Brain microvascular endothelial cell (primary cell): ENCODE measurements at regions not wholly inside any gene's neighbourhood (a gene's known extent, or its start where the extent isn't known, plus 50 kb on each side); places are given as distances from the start of the nearest gene placed in this dataset.

Experiments
- DNase-seq: peaks from one replicate; pipeline ENCODE4 v3.0.0-alpha.2; 2020
- H3K27ac ChIP-seq: fragments of 250-450 bp; sonication (Bioruptor Pico); 2 replicates; pipeline ENCODE4 v1.5.1; 2020; ENCODE audit warnings: mild to moderate bottlenecking, moderate library complexity
- H3K27me3 ChIP-seq: fragments of 250-450 bp; sonication (Bioruptor Pico); replicated peaks from 2 replicates; pipeline ENCODE4 v1.5.1; 2020; ENCODE audit warnings: mild to moderate bottlenecking
- H3K36me3 ChIP-seq: fragments of 250-450 bp; sonication (Bioruptor Pico); replicated peaks from 2 replicates; pipeline ENCODE4 v1.5.1; 2020; ENCODE audit warnings: mild to moderate bottlenecking
- H3K4me3 ChIP-seq: 2 replicates; pipeline ENCODE4 v1.5.1; 2011; ENCODE audit warnings: low read depth, mild to moderate bottlenecking, control low read depth, low read length, moderate library complexity
- in situ Hi-C: cut with HindIII; loops from 2 replicates; pipeline ENCODE4 v1.10.0; 2017; ENCODE audit warnings: low sequenced_read_pairs, low pct_ligation_motif_present
- TF ChIP-seq, protein P1 (sequence below): IDR thresholded peaks from 2 replicates; pipeline ENCODE4 v1.5.1; 2011; ENCODE audit warnings: low read depth, mild to moderate bottlenecking, moderate library complexity, low read length, control low read depth, inconsistent platforms; ENCODE audit errors: missing control alignments

DNA sequence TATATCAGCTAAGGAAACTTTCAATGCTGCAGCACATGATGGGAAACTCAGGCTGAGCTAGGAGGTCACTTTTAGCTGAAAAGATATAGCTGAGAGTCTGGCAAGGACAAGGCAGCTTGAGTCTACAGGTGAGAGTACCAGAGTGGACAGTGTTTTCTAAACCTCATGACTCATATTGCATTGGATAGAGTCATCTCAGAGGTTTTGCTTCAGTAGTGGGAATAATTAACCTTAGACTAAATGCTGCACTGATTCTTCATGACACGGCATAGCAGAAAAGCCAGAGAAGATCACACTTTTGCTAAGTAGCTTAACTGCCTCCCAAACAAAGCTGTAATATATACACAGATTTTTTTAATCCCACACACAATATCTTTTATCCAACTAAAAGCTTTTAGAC is 865.0 kb upstream of the CDH2 start:
- H3K27me3 ChIP-seq = no peaks in the 10 kb centered on the region
- no peaks in the 10 kb centered on the region for H3K36me3 ChIP-seq
- no peak overlapping the region for H3K27ac ChIP-seq
- TF ChIP-seq, protein P1, sequence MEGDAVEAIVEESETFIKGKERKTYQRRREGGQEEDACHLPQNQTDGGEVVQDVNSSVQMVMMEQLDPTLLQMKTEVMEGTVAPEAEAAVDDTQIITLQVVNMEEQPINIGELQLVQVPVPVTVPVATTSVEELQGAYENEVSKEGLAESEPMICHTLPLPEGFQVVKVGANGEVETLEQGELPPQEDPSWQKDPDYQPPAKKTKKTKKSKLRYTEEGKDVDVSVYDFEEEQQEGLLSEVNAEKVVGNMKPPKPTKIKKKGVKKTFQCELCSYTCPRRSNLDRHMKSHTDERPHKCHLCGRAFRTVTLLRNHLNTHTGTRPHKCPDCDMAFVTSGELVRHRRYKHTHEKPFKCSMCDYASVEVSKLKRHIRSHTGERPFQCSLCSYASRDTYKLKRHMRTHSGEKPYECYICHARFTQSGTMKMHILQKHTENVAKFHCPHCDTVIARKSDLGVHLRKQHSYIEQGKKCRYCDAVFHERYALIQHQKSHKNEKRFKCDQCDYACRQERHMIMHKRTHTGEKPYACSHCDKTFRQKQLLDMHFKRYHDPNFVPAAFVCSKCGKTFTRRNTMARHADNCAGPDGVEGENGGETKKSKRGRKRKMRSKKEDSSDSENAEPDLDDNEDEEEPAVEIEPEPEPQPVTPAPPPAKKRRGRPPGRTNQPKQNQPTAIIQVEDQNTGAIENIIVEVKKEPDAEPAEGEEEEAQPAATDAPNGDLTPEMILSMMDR = no peak
- H3K4me3 ChIP-seq = no peak overlapping the region
- no peak for DNase-seq
- in situ Hi-C loops = no loop called here

DNA sequence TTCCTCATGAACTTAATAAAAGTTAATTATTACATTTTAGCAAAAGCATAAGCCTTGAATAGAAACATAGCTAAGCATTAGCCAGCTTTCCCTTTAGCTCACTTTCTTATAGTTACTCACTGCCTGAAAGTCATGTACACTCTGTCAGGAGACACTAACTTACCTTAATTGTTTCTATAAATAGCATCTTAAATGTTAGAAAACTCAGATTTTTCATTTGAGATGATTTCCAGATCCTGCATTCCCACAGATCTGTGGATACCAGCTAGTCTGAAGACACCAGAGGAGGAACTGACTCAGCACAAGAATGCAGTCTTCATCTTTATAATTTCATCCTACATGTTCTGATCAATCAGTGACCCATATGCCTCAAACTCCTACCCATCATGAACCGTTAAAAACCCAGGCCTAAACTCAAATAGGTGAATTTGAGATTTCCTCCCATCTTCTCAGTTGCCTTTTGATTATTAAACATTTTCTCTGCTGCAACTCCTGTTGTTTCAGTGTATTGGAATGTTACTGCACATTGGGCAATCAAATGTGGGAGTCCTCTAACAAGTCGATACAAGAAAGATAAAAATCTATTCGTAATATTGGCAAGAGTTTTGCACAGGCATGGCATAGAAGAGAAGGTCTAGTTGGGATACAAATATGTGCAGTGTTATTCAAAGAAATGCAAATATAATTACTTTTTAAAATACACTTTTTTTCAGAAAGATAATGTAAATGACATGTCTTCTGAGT is 857.4 kb upstream of the CDH2 start:
- H3K4me3 ChIP-seq = no peak overlapping the region
- no peak overlapping the region for H3K27ac ChIP-seq
- H3K36me3 ChIP-seq = no peaks in the 10 kb centered on the region
- no peak for DNase-seq
- in situ Hi-C loops = no loop called here
- TF ChIP-seq, protein P1 = no peak
- H3K27me3 ChIP-seq = no peaks in the 10 kb centered on the region

DNA sequence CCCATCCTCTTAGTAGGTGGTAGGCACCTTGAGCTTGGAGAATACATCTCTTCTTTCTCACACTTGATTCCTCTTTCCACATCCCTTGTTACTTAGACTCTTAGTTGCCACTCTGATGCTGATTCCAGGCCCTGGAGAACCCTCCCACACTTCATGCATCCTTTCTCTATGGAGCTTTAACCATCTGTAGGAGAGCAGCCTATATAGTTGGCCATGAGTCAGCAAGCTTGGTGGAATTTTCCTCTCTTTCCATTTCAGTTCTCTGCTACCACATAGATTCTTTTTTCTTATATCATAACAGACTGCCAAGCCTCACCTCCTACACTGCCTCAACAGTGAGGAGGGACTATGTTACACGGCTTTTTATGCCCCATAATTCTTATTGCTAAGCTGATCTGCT is 851.6 kb upstream of the CDH2 start:
- H3K27me3 ChIP-seq = no peaks in the 10 kb centered on the region
- TF ChIP-seq, protein P1 = no peak
- no peak for DNase-seq
- H3K27ac ChIP-seq = no peak overlapping the region
- in situ Hi-C loops = no loop called here
- no peak overlapping the region for H3K4me3 ChIP-seq
- no peaks in the 10 kb centered on the region for H3K36me3 ChIP-seq

DNA sequence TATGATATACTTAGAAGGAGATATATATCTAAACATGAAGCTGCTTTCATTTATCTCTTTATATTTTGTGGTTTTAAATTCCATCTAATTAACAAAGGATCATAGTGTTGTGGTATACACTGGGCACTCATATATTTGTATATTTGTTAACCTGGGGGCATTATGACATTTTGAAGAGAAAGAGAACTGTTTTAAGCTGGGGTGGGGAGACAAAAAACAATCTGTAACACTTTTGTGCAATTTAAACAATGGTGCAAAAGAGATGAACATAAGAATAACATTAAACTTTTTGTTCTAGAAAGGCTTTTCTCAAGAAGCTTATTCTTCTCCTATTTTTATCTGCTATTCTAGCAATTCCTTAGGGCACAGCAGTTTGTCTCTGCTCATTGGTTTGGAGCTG is 842.0 kb upstream of the CDH2 start:
- H3K27ac ChIP-seq = no peak overlapping the region
- H3K27me3 ChIP-seq = no peaks in the 10 kb centered on the region
- in situ Hi-C loops = no loop called here
- no peak overlapping the region for H3K4me3 ChIP-seq
- TF ChIP-seq, protein P1 = no peak
- no peak for DNase-seq
- H3K36me3 ChIP-seq = no peaks in the 10 kb centered on the region

DNA sequence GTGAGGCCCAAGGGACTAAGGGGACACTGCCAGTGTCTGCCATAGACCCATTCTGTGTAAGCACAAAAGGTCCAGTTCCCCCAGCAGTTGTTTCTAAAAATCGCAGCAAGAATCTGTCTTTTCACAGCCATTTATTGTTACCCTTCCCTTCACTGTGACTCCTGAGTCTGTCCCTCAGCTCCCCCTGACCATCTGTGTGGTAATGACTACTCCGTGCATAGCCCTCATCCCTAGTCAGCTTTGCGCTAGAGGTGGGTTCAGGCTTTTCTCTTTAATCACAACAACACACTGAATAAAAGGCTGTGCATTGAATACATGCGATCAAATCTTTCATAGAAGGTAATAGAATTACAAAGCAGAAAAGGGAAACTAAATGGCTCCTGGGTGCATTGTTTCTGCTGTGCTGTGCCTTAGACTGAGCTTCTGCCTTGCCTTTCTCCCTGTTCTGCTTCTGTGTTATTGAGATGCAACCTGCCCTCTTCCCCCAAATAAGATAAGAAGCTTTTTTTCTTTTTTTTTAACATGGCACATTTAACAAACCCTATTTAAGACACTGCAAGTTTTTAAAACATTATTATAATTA is 836.0 kb upstream of the CDH2 start:
- Histone ChIP-seq H3K27ac (no peak overlapping the region), H3K4me3 (no peak overlapping the region), H3K36me3 (no peaks in the 10 kb centered on the region), H3K27me3 (no peaks in the 10 kb centered on the region)
- in situ Hi-C loops = no loop called here
- DNase-seq = no peak
- TF ChIP-seq, protein P1 = no peak
